ENCODE measurements at regions not wholly inside any gene's neighbourhood (a gene's known extent, or its start where the extent isn't known, plus 50 kb on each side); places are given as distances from the start of the nearest gene placed in this dataset.

GRCh38 chr18:33918571-33918970 is 306.1 kb downstream of the NOL4 start:
- TF ChIP-seq CTCF (IDR thresholded peaks at IDR 0.05; ENCODE audit: low read length) (no peak), EZH2 (IDR thresholded peaks at IDR 0.05; ENCODE audit: borderline replicate concordance, low read length) (no peak)

Data from OCI-LY1 (cell line).